HEK293T (cell line): ENCODE measurements at regions not wholly inside any gene's neighbourhood (a gene's known extent, or its start where the extent isn't known, plus 50 kb on each side); places are given as distances from the start of the nearest gene placed in this dataset.
"Not testable (repeated sequence)": the region's sequence is repeated elsewhere in the genome, so short reads cannot be mapped to it uniquely, and the experiment has no call there.

ENCODE experiments used
- HDGF ChIP-seq: fragments of 450-650 bp; IDR thresholded peaks from 2 replicates; pipeline ENCODE4 v1.6.1; 2017; ENCODE audit warnings: antibody characterized with exemption, borderline replicate concordance
- L3MBTL2 ChIP-seq: fragments of 450-650 bp; conservative IDR thresholded peaks from 2 replicates; pipeline ENCODE4 v1.6.1; 2016; ENCODE audit warnings: mild to moderate bottlenecking
- SP1 ChIP-seq: fragments of 450-650 bp; IDR thresholded peaks from 2 replicates; pipeline ENCODE4 v1.6.1; 2017
- SUZ12 ChIP-seq: fragments of 450-650 bp; IDR thresholded peaks from 2 replicates; pipeline ENCODE4 v1.6.1; 2016; ENCODE audit warnings: mild to moderate bottlenecking
- TARDBP ChIP-seq: fragments of 450-650 bp; IDR thresholded peaks from 2 replicates; pipeline ENCODE4 v1.6.1; 2016

DNA sequence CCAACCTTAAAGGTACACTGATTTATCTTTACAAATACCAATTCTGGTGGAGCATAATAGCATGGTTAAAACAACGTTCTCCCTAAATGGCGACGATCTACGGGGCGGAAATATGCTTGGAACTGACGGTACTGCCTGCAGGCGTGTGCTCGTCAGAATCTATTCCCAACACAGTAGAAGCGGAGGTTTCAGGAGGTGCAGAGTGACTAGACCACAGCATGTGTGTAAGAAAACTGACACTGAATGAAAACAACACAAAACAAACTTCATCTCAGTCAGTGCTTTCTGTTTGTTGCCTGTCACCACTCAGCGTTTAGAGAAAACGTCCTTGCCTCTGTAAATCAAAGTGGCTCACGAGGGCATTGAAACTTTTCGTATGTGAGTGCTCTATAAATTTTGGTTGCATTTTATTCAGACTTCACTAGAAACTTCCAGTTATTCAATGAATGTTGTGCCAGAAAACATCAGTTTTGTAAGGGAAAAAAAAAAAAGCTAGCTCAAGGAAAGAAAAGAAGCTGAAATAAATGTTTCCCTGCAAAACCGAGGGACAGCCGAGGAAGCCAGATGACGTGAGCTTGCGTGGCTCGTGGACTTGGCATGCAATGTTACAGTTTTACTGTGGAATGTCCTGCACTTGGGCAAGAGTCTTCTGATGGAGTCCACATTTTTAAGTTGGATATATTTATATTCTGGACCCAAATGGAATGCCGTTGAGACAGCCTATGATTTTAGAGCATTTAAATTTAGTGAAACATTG is 210.4 kb downstream of the LAT start:
- TF ChIP-seq SUZ12, L3MBTL2, HDGF, SP1, TARDBP: not testable (repeated sequence)
